NCI-H2029 (cell line): ENCODE measurements at regions not wholly inside any gene's neighbourhood (a gene's known extent, or its start where the extent isn't known, plus 50 kb on each side); places are given as distances from the start of the nearest gene placed in this dataset.
"Not testable (repeated sequence)": the region's sequence is repeated elsewhere in the genome, so short reads cannot be mapped to it uniquely, and the experiment has no call there.

Source experiments
- DNase-seq: peaks from one replicate; lab custom pipeline; 2025; lab: John Stamatoyannopoulos, UW

DNA sequence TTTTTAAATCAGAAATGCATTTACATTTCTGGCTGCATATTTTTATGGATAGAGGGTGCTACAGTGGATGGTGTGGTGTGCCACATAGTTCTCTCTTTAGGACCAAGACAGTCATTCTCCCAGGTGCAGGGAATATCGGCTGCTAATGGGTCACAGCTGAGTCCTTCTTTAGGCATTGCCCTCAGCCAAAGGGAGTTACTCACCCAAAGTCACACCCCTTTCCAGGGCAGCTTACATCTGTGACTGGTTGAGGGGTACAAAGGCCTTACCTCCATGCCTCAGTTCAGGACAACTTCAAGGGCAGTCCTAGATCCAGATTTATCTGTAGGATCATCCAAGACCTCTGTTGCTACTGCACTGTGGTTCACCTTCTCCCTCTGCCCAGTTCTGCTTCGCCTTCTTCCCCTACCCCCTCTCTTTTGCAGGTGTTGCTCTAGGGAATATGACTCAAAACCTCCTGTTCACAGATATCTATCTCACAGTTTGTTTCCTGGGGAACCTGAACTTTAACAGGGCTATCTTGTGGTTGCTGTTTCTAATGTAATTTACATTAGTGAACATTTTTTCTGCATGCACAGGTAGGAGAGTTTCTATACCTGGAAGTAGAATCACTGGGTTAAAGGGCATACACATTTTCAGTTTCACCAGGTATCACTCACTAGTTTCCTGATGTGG lies 413.9 kb downstream of the RPS6KC1 start:
- DNase-seq, result no peak

DNA sequence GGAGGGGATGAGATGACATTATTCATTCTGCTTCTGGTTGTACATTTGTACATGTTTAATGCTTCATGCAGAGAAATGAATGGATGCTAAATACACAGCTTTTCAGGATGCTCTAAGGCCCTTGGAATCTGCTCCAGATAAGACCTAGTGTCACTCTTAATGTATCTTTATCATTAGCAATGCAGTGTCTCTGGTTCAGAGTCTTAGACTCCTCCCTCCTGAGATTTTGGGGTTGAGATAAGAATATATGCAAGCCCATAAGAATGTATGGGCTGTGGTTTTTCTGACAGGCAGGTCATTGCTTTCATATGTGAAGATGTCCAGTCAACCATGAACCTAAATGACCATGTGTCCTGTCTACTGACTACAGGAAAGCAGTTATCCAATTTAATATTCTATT lies 415.5 kb downstream of the RPS6KC1 start:
- no peak for DNase-seq

- DNase-seq, result no peak
Measured at GRCh38 chr1:213474054-213474453, 423.0 kb downstream of the RPS6KC1 start.

DNA sequence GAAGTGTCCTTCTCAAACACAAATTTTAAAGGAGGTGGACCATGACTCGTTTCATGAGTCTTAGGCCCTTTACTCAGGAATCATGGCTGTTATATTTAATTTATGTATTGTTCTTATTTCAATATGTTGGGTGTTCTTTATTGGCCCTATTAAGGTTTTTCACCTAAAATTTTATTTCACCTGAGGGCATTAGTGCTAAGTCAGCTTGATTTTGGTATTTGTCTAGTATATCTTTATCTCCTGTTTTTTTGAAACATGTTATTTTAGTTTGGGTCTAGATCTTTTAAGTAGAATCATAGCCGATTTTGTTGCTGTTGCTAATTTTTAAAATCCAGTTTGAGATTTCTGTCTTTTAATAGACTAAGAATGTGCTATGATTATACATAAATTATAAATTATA lies 430.4 kb downstream of the RPS6KC1 start:
- DNase-seq, result no peak

- DNase-seq, result no peak
Measured at GRCh38 chr1:213484333-213484732, 433.3 kb downstream of the RPS6KC1 start.

GRCh38 chr1:213484758-213485157 lies 433.7 kb downstream of the RPS6KC1 start:
- no peak for DNase-seq

DNA sequence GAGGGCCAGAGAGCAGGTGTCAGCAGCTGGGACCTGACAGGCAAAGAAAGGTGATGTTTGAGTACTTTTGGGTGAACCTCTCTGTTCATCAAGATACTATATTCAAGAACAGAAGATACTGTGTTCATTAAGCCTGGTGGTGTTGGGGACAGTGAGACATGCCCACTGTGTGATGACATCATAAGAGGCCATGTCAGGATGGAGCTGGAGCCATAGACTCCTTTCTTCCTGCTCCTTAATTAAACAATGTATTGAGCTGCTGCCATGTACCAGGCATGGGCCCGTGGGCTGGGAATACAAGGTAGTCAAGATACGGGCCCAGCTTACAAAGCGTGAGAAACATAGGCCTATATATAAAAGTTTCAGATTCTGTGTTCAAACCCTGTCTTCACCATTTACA lies 435.4 kb downstream of the RPS6KC1 start:
- DNase-seq, result no peak

DNA sequence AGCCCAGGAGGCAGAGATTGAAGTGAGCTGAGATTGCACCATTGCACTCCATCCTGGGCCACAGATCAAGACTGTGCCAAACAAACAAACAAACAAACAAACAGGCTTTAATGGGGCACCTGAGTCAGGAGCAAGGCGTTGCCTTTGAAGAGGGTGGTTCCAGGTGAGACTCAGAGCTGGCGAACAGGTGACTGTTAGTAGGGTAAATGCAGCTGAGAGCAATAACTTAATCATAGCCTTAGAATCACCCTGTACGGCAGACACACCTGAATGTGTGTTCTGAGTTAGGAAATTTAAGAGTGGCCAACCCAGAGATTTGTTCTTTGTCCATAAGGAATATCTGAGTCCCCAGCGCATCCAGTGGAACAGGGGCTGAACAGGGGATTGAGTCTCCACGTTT lies 440.4 kb downstream of the RPS6KC1 start:
- no peak for DNase-seq

DNA sequence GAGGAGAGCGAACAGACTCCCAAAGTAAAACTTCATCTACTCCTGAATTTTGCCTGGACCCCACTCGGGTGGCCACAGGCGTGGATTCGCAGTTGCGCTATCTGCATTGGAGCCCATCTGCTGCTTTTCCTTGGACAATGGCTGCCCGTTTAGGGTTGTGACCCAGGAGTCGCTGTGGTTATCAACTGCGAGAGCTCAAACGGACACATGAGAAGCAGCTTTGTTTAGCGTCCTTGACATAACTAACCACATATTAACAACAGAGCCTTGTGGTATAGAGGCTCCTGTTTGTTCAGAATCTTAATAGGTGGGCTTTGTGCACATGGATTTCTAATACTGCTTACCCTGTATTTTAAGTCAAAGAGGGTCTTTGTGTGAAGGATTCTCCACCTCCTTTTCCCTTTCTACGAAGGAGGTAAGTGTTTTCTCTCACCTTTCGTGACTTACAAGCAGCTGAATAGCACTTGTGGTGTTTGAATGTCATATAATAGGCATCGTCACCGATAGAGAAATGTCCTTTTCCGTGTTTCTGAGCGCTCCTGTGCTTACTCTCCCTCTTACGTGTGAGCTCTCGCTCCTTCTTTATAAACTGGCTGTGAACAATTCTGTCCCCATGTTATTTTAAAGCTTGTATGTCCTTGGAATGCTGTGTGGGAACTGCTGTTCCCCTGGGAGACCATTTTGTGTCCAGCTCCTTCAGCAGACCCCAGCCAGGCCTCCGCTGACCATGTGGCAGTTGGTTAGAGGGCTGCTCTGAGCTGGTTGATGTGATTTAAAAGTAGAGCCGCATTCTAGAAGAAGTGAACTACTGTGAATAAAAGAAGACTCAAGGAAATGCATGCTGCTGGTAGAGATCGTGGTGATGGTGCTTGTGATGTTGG lies 441.4 kb downstream of the RPS6KC1 start:
- DNase-seq, result no peak

GRCh38 chr1:213499444-213499843 lies 448.4 kb downstream of the RPS6KC1 start:
- no peak for DNase-seq

DNA sequence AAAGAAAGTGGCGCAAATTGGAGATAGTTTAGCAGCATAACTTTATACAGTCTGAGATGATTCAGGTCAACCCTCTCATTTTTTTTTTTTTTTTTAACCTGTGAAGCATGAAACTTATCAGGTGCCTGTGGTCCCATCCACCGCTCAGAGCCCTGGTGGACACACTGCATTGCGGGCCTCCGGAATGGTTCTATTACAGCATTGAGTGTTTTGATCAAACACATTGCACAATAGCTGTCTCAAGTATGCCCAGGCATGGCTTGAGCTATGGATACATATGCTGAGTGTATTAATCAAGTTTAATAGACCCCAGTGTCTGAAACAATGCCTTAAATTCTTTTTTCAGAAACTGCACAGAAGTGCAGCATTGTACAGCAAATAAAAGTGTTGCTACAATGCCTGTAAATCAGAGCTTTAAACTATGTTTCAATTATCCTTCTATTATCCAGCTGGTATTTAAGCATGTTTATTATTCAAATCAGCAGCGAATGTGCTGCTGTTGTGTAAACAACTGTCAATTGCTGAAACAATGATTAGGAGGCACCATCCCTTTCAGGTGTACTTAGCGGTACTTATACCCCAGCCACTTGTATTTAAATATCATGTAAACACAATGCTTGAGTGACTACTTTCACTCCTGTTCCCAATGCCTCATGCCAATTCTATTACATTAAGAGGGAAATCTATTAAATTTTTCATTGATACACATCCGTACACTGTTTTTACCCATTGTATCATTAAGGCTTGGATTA lies 456.6 kb downstream of the RPS6KC1 start:
- peak; percentile 52 for DNase-seq

GRCh38 chr1:213511173-213511572 lies 460.1 kb downstream of the RPS6KC1 start:
- DNase-seq, result no peak

GRCh38 chr1:213512316-213512715 lies 461.3 kb downstream of the RPS6KC1 start:
- no peak for DNase-seq

- no peak for DNase-seq
Measured at GRCh38 chr1:213513006-213513405, 462.0 kb downstream of the RPS6KC1 start.

- not testable (repeated sequence) for DNase-seq
Measured at GRCh38 chr1:213514408-213515179, 463.6 kb downstream of the RPS6KC1 start.

GRCh38 chr1:213519098-213519497 lies 468.1 kb downstream of the RPS6KC1 start:
- no peak for DNase-seq

- DNase-seq, result no peak
Measured at GRCh38 chr1:213521206-213521605, 466.6 kb upstream of the PROX1 start.

DNA sequence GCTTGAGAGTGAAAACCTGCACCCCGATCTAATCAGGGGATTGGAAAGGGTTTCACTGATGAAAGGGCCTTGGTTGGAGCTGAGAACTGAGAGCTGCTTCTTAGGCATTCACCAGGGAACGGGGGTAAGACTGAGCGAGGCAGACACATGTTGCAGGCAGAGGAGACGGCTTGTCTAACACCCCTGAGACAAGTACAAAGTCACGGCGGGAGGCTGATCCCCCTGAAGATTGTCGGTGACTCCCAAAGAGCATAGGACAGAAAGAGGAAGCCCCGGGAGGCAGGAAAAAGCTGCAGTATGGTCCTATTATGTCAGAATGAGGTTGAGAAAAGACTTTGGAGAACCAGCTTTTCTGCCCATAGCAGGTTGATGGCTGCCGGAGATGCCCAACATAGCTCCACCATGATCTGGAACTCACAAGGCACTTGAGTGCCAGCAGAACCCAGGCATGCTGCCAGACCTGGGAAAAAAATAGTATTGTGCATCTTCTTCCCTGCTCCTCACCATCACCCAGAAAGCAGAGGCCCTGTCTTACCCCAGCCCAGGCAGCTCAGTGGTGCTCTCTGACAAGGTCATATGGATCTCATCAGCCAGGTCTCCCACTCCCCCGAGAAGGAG lies 463.9 kb upstream of the PROX1 start:
- no peak for DNase-seq

GRCh38 chr1:213526306-213526705 lies 461.5 kb upstream of the PROX1 start:
- no peak for DNase-seq

DNA sequence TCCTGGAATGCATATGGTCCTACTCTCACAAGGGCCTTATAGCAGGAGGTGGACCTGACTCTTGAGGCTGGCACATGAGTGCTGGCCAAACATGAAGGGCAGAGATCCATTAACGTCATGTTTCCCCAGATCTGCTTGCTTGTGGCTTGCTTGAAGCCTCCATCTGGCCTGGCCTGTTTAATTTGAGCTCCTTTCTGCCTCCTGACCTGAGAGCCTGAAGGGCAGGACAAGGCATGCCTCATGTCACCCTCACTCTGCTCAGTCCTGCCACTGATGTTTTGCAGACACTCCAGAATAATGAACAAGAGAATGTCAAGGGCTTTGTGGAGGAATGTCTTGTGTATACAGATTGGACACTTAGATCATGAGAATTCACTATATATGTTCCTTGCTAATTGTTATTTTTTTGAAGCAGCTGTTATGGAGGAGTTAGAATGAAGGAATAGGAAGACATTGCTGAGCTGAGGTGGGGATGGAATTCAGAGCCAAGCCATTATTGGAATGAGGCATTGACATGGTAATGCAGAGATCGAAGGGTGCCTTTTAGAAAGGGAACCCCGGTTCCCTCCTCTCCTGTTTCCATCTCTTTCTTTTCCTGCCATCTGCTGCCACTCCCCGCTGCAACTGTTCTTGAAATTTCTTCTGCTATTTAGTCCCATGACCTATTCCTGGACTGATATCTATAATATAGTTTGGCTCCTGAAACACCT lies 457.0 kb upstream of the PROX1 start:
- DNase-seq, result no peak
